ENCODE measurements at regions not wholly inside any gene's neighbourhood (a gene's known extent, or its start where the extent isn't known, plus 50 kb on each side); places are given as distances from the start of the nearest gene placed in this dataset.

GRCh38 chr2:21668078-21668710, 544.4 kb downstream of the TDRD15 start:
- H3K27me3 ChIP-seq, result no peaks in the 10 kb centered on the region
- no peak overlapping the region for H3K4me3 ChIP-seq
- intact Hi-C loops (cut with DNase I), result no loop called here
- TF ChIP-seq POLR2A (IDR thresholded peaks at IDR 0.05) (no peak), EP300 (IDR thresholded peaks at IDR 0.05) (no peak)
- TF ChIP-seq, protein P1, sequence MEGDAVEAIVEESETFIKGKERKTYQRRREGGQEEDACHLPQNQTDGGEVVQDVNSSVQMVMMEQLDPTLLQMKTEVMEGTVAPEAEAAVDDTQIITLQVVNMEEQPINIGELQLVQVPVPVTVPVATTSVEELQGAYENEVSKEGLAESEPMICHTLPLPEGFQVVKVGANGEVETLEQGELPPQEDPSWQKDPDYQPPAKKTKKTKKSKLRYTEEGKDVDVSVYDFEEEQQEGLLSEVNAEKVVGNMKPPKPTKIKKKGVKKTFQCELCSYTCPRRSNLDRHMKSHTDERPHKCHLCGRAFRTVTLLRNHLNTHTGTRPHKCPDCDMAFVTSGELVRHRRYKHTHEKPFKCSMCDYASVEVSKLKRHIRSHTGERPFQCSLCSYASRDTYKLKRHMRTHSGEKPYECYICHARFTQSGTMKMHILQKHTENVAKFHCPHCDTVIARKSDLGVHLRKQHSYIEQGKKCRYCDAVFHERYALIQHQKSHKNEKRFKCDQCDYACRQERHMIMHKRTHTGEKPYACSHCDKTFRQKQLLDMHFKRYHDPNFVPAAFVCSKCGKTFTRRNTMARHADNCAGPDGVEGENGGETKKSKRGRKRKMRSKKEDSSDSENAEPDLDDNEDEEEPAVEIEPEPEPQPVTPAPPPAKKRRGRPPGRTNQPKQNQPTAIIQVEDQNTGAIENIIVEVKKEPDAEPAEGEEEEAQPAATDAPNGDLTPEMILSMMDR (IDR thresholded peaks at IDR 0.05), result no peak
- no peaks in the 10 kb centered on the region for H3K36me3 ChIP-seq
- no peak overlapping the region for H3K27ac ChIP-seq
- H3K4me1 ChIP-seq (ENCODE audit: insufficient read depth), result no peaks in the 10 kb centered on the region
- 48 to 63% (median 55%) methylated on average over 5 of the region's 5 CpGs for WGBS, 3 donors
- no peak for DNase-seq
- H3K9me3 ChIP-seq, result no peaks in the 10 kb centered on the region

DNA sequence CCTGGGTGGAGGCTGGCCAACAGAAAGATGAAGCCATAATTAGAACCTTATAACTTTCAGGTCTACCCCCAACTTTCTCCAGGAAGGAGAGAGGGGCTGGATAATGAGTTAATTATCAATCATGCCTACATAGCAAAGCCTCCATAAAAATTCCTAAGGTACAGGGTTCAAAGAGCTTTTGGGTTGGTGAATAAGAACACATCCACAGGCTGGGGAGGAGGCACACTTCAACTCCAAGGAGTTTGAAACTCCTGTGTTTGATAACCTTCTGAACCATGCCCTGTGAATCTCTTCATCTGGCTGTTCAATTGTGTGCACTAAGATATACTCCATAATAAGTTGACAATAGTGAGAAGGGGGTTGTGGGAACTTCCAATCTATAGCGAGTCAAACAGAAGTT, 552.3 kb downstream of the TDRD15 start:
- no peak for DNase-seq
- no peaks in the 10 kb centered on the region for H3K4me1 ChIP-seq (ENCODE audit: insufficient read depth)
- H3K9me3 ChIP-seq, result no peaks in the 10 kb centered on the region
- no peaks in the 10 kb centered on the region for H3K36me3 ChIP-seq
- no peak overlapping the region for H3K27ac ChIP-seq
- H3K4me3 ChIP-seq, result no peak overlapping the region
- WGBS, 3 donors, result 81 to 91% (median 83%) methylated on average over 1 of the region's 1 CpG
- TF ChIP-seq EP300 (IDR thresholded peaks at IDR 0.05), result no peak
- TF ChIP-seq, protein P1 (IDR thresholded peaks at IDR 0.05), result no peak
- no peak for TF ChIP-seq POLR2A (IDR thresholded peaks at IDR 0.05)
- intact Hi-C loops (cut with DNase I), result no loop called here
- H3K27me3 ChIP-seq, result no peaks in the 10 kb centered on the region

DNA sequence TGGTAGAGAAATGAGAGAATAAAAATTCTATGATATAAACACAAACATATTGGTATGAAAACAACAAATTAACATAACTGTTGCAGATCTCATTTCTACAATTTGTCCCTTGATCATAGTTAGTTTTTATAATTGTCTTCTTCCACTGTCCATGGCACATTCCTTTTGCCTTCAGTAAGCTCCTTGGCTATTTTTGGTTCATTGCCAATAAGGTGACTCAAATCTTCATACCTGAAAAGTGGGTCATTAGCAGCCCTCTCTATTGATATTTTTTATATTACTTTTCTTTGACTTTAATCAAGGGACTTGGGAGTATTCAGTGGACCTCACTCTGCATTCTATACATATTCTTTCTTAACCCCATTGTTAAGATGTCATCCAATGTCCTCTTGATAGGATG, 552.9 kb downstream of the TDRD15 start:
- H3K36me3 ChIP-seq, result no peaks in the 10 kb centered on the region
- intact Hi-C loops (cut with DNase I), result no loop called here
- no peak overlapping the region for H3K4me3 ChIP-seq
- no peaks in the 10 kb centered on the region for H3K9me3 ChIP-seq
- no peaks in the 10 kb centered on the region for H3K27me3 ChIP-seq
- no peaks in the 10 kb centered on the region for H3K4me1 ChIP-seq (ENCODE audit: insufficient read depth)
- no peak for DNase-seq
- TF ChIP-seq POLR2A (IDR thresholded peaks at IDR 0.05) (no peak), EP300 (IDR thresholded peaks at IDR 0.05) (no peak)
- TF ChIP-seq, protein P1 (IDR thresholded peaks at IDR 0.05), result no peak
- no peak overlapping the region for H3K27ac ChIP-seq

DNA sequence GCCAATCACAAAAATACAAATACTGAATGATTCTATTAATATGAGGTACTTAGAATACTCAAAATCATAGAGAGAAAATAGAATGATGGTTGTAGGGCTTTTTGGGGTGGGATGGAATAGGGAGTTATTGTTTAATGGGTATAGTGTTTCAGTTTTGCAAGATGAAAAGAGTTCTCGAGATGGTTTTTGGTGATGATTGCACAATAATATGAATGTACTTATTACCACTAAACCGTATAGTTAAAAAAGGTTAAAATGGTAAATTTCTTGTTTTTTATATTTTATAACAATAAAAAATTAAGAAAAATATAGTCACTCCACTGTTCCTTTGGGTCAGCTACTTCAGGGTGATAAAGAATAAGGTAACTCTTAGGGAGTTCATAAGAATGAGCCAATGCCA, 560.1 kb downstream of the TDRD15 start:
- no peak overlapping the region for H3K4me3 ChIP-seq
- TF ChIP-seq EP300 (IDR thresholded peaks at IDR 0.05), result no peak
- TF ChIP-seq POLR2A (IDR thresholded peaks at IDR 0.05), result no peak
- TF ChIP-seq, protein P1 (IDR thresholded peaks at IDR 0.05), result no peak
- H3K27ac ChIP-seq, result no peak overlapping the region
- no peaks in the 10 kb centered on the region for H3K9me3 ChIP-seq
- intact Hi-C loops (cut with DNase I), result no loop called here
- no peaks in the 10 kb centered on the region for H3K4me1 ChIP-seq (ENCODE audit: insufficient read depth)
- H3K36me3 ChIP-seq, result no peaks in the 10 kb centered on the region
- 92 to 95% (median 94%) methylated on average over 2 of the region's 2 CpGs for WGBS, 3 donors
- DNase-seq, result no peak
- H3K27me3 ChIP-seq, result no peaks in the 10 kb centered on the region

All from ovary (tissue), 7 donors.